Caco-2 (cell line): ENCODE measurements at regions not wholly inside any gene's neighbourhood (a gene's known extent, or its start where the extent isn't known, plus 50 kb on each side); places are given as distances from the start of the nearest gene placed in this dataset.

Experiments used
- BruUV-seq: library from RNA; stranded (reverse); fragments of 400-500 nt; replicated peaks from 2 replicates; lab custom pipeline; 2021; lab: Mats Ljungman, UMichigan
- CTCF ChIA-PET: fragments of 300-600 bp; sonication (Branson Sonifier 250); formaldehyde crosslinking; loops from one replicate; lab custom pipeline; 2022; ENCODE audit warnings: antibody characterized with exemption; lab: Charles Lee
- POLR2A ChIA-PET: fragments of 300-600 bp; sonication (Branson Sonifier 250); formaldehyde crosslinking; loops from one replicate; lab custom pipeline; 2022; ENCODE audit warnings: antibody characterized with exemption; lab: Charles Lee
- DNase-seq, 2 experiments: peaks; one replicate each; pipeline versions ENCODE4 v3.0.0 to v3.0.0-alpha.2; 2020 to 2022
- H3K27me3 ChIP-seq: replicated peaks from 2 replicates; pipeline ENCODE4 v1.6.0; 2011; ENCODE audit warnings: low read length; ENCODE audit not compliant: control insufficient read depth, insufficient read depth
- H3K36me3 ChIP-seq: 2 replicates; pipeline ENCODE4 v1.5.1; 2011; ENCODE audit warnings: low read length; ENCODE audit not compliant: control insufficient read depth, insufficient read depth
- H3K4me1 ChIP-seq: fragments of 250-450 bp; sonication (Bioruptor Pico); 2 replicates; pipeline ENCODE4 v1.5.1; 2020; ENCODE audit warnings: mild to moderate bottlenecking
- H3K4me3 ChIP-seq: 2 replicates; pipeline ENCODE4 v1.5.1; 2011; ENCODE audit warnings: low read depth, mild to moderate bottlenecking, control low read depth, low read length
- H3K9me3 ChIP-seq: fragments of 250-450 bp; sonication (Bioruptor Pico); 2 replicates; pipeline ENCODE4 v1.5.1; 2020; ENCODE audit warnings: mild to moderate bottlenecking, moderate library complexity
- H3K27ac Mint-ChIP-seq: one replicate; pipeline ENCODE4 v1.8.0; 2022; ENCODE audit warnings: mixed read lengths; ENCODE audit not compliant: unreplicated experiment
- H3K27me3 Mint-ChIP-seq: one replicate; pipeline ENCODE4 v1.8.0; 2022; ENCODE audit warnings: mixed read lengths; ENCODE audit not compliant: insufficient read depth, unreplicated experiment
- H3K36me3 Mint-ChIP-seq: one replicate; pipeline ENCODE4 v1.8.0; 2022; ENCODE audit warnings: mild to moderate bottlenecking, mixed read lengths; ENCODE audit not compliant: insufficient read depth, unreplicated experiment
- H3K4me1 Mint-ChIP-seq: one replicate; pipeline ENCODE4 v1.8.0; 2022; ENCODE audit warnings: low read depth, mixed read lengths; ENCODE audit not compliant: unreplicated experiment
- H3K4me3 Mint-ChIP-seq: one replicate; pipeline ENCODE4 v1.8.0; 2022; ENCODE audit warnings: mild to moderate bottlenecking, moderate library complexity, mixed read lengths; ENCODE audit not compliant: unreplicated experiment
- H3K9me3 Mint-ChIP-seq: one replicate; pipeline ENCODE4 v1.8.0; 2022; ENCODE audit warnings: mixed read lengths; ENCODE audit not compliant: unreplicated experiment
- intact Hi-C: fragments of 100-400 bp; cut with micrococcal nuclease; formaldehyde crosslinking; loops from one replicate; pipeline ENCODE4 v1.10.0; 2022; ENCODE audit not compliant: unreplicated experiment
- TF ChIP-seq, protein P1 (sequence below), 2 experiments: fragments of 200-600 bp in 1 of 2; IDR thresholded peaks; 1 replicate in 1 of 2; 2 replicates in 1 of 2; pipeline versions ENCODE4 v1.5.1 to v1.8.0; 2011 to 2022; ENCODE audit warnings: antibody characterized with exemption in 1 of 2, control low read depth in 1 of 2, inconsistent platforms in 1 of 2, low read depth in 1 of 2, low read length in 1 of 2, mild to moderate bottlenecking in 1 of 2, moderate library complexity in 1 of 2; ENCODE audit not compliant: insufficient read depth in 1 of 2, severe bottlenecking in 1 of 2, unreplicated experiment in 1 of 2

DNA sequence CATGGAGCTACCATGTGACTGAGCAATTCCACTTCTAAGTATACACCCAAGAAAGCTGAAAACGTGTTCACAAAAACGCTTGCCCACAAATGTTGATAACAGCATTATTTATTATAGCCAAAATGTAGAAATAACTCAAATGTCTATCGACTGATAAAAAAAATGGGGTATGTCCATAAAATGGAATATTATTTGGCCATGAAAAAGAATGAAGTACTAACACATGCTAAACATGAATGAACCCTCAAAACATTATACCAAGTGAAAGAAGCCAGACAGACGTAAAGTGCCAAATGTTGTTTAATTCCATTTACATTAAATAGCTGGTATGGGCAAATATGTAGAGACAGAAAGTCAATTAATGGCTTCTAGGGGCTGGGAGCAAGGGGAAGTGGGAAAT, 184.9 kb upstream of the IRX2 start:
- no peak overlapping the region for H3K27ac Mint-ChIP-seq
- ChIA-PET POLR2A (no interaction called here), CTCF (no interaction called here)
- Histone ChIP-seq H3K36me3 (no peaks in the 10 kb centered on the region), H3K9me3 (0 out of 2 replicates have a peak, but pooled peaks cover 6% of the 10 kb centered on the region), H3K4me1 (no peaks in the 10 kb centered on the region), H3K27me3 (no peaks in the 10 kb centered on the region), H3K4me3 (no peak overlapping the region)
- BruUV-seq, result no TSS peak
- TF ChIP-seq, protein P1, sequence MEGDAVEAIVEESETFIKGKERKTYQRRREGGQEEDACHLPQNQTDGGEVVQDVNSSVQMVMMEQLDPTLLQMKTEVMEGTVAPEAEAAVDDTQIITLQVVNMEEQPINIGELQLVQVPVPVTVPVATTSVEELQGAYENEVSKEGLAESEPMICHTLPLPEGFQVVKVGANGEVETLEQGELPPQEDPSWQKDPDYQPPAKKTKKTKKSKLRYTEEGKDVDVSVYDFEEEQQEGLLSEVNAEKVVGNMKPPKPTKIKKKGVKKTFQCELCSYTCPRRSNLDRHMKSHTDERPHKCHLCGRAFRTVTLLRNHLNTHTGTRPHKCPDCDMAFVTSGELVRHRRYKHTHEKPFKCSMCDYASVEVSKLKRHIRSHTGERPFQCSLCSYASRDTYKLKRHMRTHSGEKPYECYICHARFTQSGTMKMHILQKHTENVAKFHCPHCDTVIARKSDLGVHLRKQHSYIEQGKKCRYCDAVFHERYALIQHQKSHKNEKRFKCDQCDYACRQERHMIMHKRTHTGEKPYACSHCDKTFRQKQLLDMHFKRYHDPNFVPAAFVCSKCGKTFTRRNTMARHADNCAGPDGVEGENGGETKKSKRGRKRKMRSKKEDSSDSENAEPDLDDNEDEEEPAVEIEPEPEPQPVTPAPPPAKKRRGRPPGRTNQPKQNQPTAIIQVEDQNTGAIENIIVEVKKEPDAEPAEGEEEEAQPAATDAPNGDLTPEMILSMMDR (IDR thresholded peaks at IDR 0.05; ENCODE audit: insufficient read depth in 1 of 2, low read depth in 1 of 2, low read length in 1 of 2, severe bottlenecking in 1 of 2, unreplicated experiment in 1 of 2), result no peak
- DNase-seq, result no peak
- no peaks in the 10 kb centered on the region for H3K27me3 Mint-ChIP-seq
- peaks cover 8% of the 10 kb centered on the region for H3K9me3 Mint-ChIP-seq
- no peaks in the 10 kb centered on the region for H3K36me3 Mint-ChIP-seq
- intact Hi-C loops, result no loop called here
- H3K4me3 Mint-ChIP-seq, result no peak overlapping the region
- H3K4me1 Mint-ChIP-seq, result no peaks in the 10 kb centered on the region

DNA sequence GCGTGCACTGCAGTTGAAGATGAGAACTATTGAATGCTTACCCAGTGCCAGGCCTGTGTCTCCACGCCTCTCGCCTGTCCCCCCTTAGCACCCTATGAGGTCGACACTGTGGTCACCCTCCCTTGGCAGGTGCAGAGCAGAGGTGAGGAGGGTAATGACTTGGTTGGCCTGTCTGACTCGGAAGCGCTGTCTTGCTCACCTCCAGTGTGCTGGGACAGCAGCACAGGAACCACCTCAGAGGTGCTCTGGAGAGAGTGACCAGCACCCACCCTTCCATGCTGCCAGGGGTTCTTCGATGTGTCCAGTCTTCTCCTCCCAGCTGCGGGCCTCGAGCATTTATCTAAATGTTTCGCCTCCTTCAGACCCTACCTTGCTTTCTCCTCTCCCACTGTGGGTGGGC, 178.3 kb upstream of the IRX2 start:
- Histone ChIP-seq H3K36me3 (no peaks in the 10 kb centered on the region), H3K9me3 (no peaks in the 10 kb centered on the region), H3K4me3 (no peak overlapping the region), H3K27me3 (no peaks in the 10 kb centered on the region), H3K4me1 (no peaks in the 10 kb centered on the region)
- POLR2A ChIA-PET, result no interaction called here
- Mint-ChIP-seq H3K27ac (no peak overlapping the region), H3K27me3 (peaks cover 7% of the 10 kb centered on the region), H3K4me3 (no peak overlapping the region), H3K36me3 (no peaks in the 10 kb centered on the region), H3K9me3 (peaks cover 8% of the 10 kb centered on the region), H3K4me1 (no peaks in the 10 kb centered on the region)
- no peak for DNase-seq
- TF ChIP-seq, protein P1 (IDR thresholded peaks at IDR 0.05; ENCODE audit: insufficient read depth in 1 of 2, low read depth in 1 of 2, low read length in 1 of 2, severe bottlenecking in 1 of 2, unreplicated experiment in 1 of 2), result no peak
- intact Hi-C loops, result no loop called here
- no TSS peak for BruUV-seq
- CTCF ChIA-PET, result no interaction called here

DNA sequence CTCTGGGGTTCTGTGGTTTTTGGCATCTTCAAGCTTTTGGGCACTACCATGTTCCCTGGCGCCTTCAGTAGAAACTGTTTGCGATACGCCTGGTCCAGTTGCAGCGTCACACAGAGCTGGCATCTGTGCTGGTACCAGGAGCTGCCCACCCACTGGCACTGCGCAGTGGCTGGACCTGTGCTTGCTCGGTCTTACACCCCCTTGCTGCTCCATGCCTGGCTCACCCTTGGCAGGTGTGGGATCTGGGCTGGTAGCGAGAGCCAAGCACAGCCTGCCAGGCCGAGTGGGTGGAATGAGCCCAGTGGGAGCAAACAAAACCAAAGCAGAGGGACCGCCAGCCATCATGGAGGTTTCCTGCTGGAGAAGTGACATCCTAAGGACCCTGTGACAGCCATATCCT, 170.2 kb upstream of the IRX2 start:
- TF ChIP-seq, protein P1 (IDR thresholded peaks at IDR 0.05; ENCODE audit: insufficient read depth in 1 of 2, low read depth in 1 of 2, low read length in 1 of 2, severe bottlenecking in 1 of 2, unreplicated experiment in 1 of 2), result no peak
- Histone ChIP-seq H3K9me3 (peaks cover 14% of the 10 kb centered on the region), H3K4me3 (no peak overlapping the region), H3K36me3 (no peaks in the 10 kb centered on the region), H3K27me3 (no peaks in the 10 kb centered on the region), H3K4me1 (no peaks in the 10 kb centered on the region)
- no TSS peak for BruUV-seq
- CTCF ChIA-PET, result no interaction called here
- no peaks in the 10 kb centered on the region for H3K4me1 Mint-ChIP-seq
- H3K4me3 Mint-ChIP-seq, result no peak overlapping the region
- POLR2A ChIA-PET, result no interaction called here
- intact Hi-C loops, result no loop called here
- no peaks in the 10 kb centered on the region for H3K27me3 Mint-ChIP-seq
- no peaks in the 10 kb centered on the region for H3K36me3 Mint-ChIP-seq
- H3K9me3 Mint-ChIP-seq, result no peaks in the 10 kb centered on the region
- no peak for DNase-seq
- no peak overlapping the region for H3K27ac Mint-ChIP-seq
